ENCODE measurements at regions not wholly inside any gene's neighbourhood (a gene's known extent, or its start where the extent isn't known, plus 50 kb on each side); places are given as distances from the start of the nearest gene placed in this dataset.

- Histone ChIP-seq H4K20me1 (ENCODE audit: insufficient read depth, low read length) (no peaks in the 10 kb centered on the region), H2AFZ (ENCODE audit: low read depth, low read length) (no peak overlapping the region), H3K27me3 (ENCODE audit: insufficient read depth, low read length) (no peaks in the 10 kb centered on the region), H3K9me3 (ENCODE audit: insufficient read depth, low read depth, low read length) (no peaks in the 10 kb centered on the region), H3K27ac (ENCODE audit: low read depth, low read length) (no peak overlapping the region), H3K36me3 (ENCODE audit: insufficient read depth, low read length) (no peaks in the 10 kb centered on the region), H3K9ac (ENCODE audit: low read length) (no peak overlapping the region), H3K4me2 (ENCODE audit: low read length) (no peak overlapping the region), H3K79me2 (ENCODE audit: insufficient read depth, low read length) (no peaks in the 10 kb centered on the region), H3K4me3 (ENCODE audit: insufficient read depth, low read depth, low read length) (no peak overlapping the region), H3K4me1 (ENCODE audit: insufficient read depth, low read length) (no peaks in the 10 kb centered on the region)
- DNase-seq (ENCODE audit: low read depth) (no peak), FAIRE-seq (no peak)
- TF ChIP-seq CTCF (IDR thresholded peaks at IDR 0.05; ENCODE audit: insufficient read depth, low read depth, low read length) (no peak), EZH2 (IDR thresholded peaks at IDR 0.05; ENCODE audit: insufficient read depth, low read length) (no peak)
- no peaks in the 10 kb centered on the region for H3K9me3 Mint-ChIP-seq (ENCODE audit: unreplicated experiment)
- no peaks in the 10 kb centered on the region for H3K36me3 Mint-ChIP-seq (ENCODE audit: low read depth, unreplicated experiment)
- H3K4me3 Mint-ChIP-seq (ENCODE audit: unreplicated experiment): no peak overlapping the region
- no peaks in the 10 kb centered on the region for H3K27me3 Mint-ChIP-seq (ENCODE audit: low read depth, unreplicated experiment)
- H3K27ac Mint-ChIP-seq (ENCODE audit: unreplicated experiment): no peak overlapping the region
- no peaks in the 10 kb centered on the region for H3K4me1 Mint-ChIP-seq (ENCODE audit: low read depth, unreplicated experiment)
Observed at GRCh38 chr9:15103290-15103689, 193.1 kb upstream of the FREM1 start.

GRCh38 chr9:15101095-15101494, 190.9 kb upstream of the FREM1 start:
- H3K4me2 ChIP-seq (ENCODE audit: low read length): no peak overlapping the region
- H3K9me3 ChIP-seq (ENCODE audit: insufficient read depth, low read depth, low read length): no peaks in the 10 kb centered on the region
- no peak overlapping the region for H2AFZ ChIP-seq (ENCODE audit: low read depth, low read length)
- Mint-ChIP-seq H3K4me1 (ENCODE audit: low read depth, unreplicated experiment) (no peaks in the 10 kb centered on the region), H3K9me3 (ENCODE audit: unreplicated experiment) (no peaks in the 10 kb centered on the region), H3K27ac (ENCODE audit: unreplicated experiment) (no peak overlapping the region), H3K4me3 (ENCODE audit: unreplicated experiment) (no peak overlapping the region), H3K27me3 (ENCODE audit: low read depth, unreplicated experiment) (no peaks in the 10 kb centered on the region), H3K36me3 (ENCODE audit: low read depth, unreplicated experiment) (no peaks in the 10 kb centered on the region)
- no peak overlapping the region for H3K27ac ChIP-seq (ENCODE audit: low read depth, low read length)
- FAIRE-seq (no peak), DNase-seq (ENCODE audit: low read depth) (no peak)
- TF ChIP-seq CTCF (IDR thresholded peaks at IDR 0.05; ENCODE audit: insufficient read depth, low read depth, low read length) (no peak), EZH2 (IDR thresholded peaks at IDR 0.05; ENCODE audit: insufficient read depth, low read length) (no peak)
- no peak overlapping the region for H3K9ac ChIP-seq (ENCODE audit: low read length)
- H4K20me1 ChIP-seq (ENCODE audit: insufficient read depth, low read length): no peaks in the 10 kb centered on the region
- H3K27me3 ChIP-seq (ENCODE audit: insufficient read depth, low read length): no peaks in the 10 kb centered on the region
- H3K36me3 ChIP-seq (ENCODE audit: insufficient read depth, low read length): no peaks in the 10 kb centered on the region
- H3K4me1 ChIP-seq (ENCODE audit: insufficient read depth, low read length): no peaks in the 10 kb centered on the region
- H3K79me2 ChIP-seq (ENCODE audit: insufficient read depth, low read length): no peaks in the 10 kb centered on the region
- no peak overlapping the region for H3K4me3 ChIP-seq (ENCODE audit: insufficient read depth, low read depth, low read length)

GRCh38 chr9:15100571-15100970, 190.3 kb upstream of the FREM1 start:
- Histone ChIP-seq H3K79me2 (ENCODE audit: insufficient read depth, low read length) (no peaks in the 10 kb centered on the region), H3K27ac (ENCODE audit: low read depth, low read length) (no peak overlapping the region), H4K20me1 (ENCODE audit: insufficient read depth, low read length) (no peaks in the 10 kb centered on the region), H3K27me3 (ENCODE audit: insufficient read depth, low read length) (no peaks in the 10 kb centered on the region), H3K36me3 (ENCODE audit: insufficient read depth, low read length) (no peaks in the 10 kb centered on the region), H3K4me2 (ENCODE audit: low read length) (no peak overlapping the region), H3K4me3 (ENCODE audit: insufficient read depth, low read depth, low read length) (no peak overlapping the region), H3K9me3 (ENCODE audit: insufficient read depth, low read depth, low read length) (no peaks in the 10 kb centered on the region), H3K4me1 (ENCODE audit: insufficient read depth, low read length) (no peaks in the 10 kb centered on the region), H3K9ac (ENCODE audit: low read length) (no peak overlapping the region), H2AFZ (ENCODE audit: low read depth, low read length) (no peak overlapping the region)
- H3K4me1 Mint-ChIP-seq (ENCODE audit: low read depth, unreplicated experiment): no peaks in the 10 kb centered on the region
- TF ChIP-seq EZH2 (IDR thresholded peaks at IDR 0.05; ENCODE audit: insufficient read depth, low read length) (no peak), CTCF (IDR thresholded peaks at IDR 0.05; ENCODE audit: insufficient read depth, low read depth, low read length) (no peak)
- no peaks in the 10 kb centered on the region for H3K27me3 Mint-ChIP-seq (ENCODE audit: low read depth, unreplicated experiment)
- no peak for DNase-seq (ENCODE audit: low read depth)
- FAIRE-seq: no peak
- no peaks in the 10 kb centered on the region for H3K9me3 Mint-ChIP-seq (ENCODE audit: unreplicated experiment)
- no peak overlapping the region for H3K4me3 Mint-ChIP-seq (ENCODE audit: unreplicated experiment)
- H3K36me3 Mint-ChIP-seq (ENCODE audit: low read depth, unreplicated experiment): no peaks in the 10 kb centered on the region
- H3K27ac Mint-ChIP-seq (ENCODE audit: unreplicated experiment): no peak overlapping the region
